Myocyte (in vitro differentiated cells): ENCODE measurements at regions not wholly inside any gene's neighbourhood (a gene's known extent, or its start where the extent isn't known, plus 50 kb on each side); places are given as distances from the start of the nearest gene placed in this dataset.
"Not testable (repeated sequence)": the region's sequence is repeated elsewhere in the genome, so short reads cannot be mapped to it uniquely, and the experiment has no call there.

ENCODE experiments used
- DNase-seq: peaks from one replicate; pipeline ENCODE4 v3.0.0-alpha.2; 2012; ENCODE audit warnings: low read depth

DNA sequence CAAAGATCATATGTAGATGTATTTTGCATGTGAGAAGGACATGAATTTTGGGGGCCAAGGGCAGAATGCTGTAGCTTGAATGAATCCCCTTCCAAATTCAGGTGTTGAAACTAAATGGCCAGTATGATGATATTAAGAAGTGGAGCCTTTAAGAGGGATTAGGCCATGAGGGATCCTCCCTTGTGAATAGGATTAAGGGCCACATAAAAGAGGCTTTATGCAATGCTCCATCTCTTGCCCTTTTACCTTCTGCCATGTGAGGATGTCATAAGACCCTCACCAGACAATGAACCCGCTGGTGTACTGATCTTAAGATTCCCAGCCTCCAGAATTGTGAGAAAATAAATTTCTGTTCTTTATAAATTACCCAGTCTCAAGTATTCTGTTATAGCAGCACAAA, 206.1 kb downstream of the YTHDC2 start:
- DNase-seq, result no peak

DNA sequence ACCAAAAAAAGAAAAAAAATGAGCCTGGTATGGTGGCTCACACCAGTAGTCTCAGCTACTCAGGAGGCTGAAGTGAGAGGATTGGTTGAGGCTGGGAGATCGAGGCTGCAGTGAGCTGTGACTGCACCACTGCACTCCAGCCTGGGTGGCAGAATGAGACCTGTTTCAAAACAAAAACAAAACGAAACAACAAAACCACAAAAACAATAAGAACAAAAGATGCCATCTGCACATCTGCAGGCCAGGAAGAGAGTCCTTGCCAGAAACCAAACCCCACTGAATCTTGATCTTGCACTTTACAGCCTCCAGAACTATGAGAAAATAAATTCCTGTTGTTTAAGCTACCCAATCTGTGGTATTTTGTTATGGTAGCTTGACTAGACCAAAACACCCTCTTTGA, 207.7 kb downstream of the YTHDC2 start:
- DNase-seq, result no peak

DNA sequence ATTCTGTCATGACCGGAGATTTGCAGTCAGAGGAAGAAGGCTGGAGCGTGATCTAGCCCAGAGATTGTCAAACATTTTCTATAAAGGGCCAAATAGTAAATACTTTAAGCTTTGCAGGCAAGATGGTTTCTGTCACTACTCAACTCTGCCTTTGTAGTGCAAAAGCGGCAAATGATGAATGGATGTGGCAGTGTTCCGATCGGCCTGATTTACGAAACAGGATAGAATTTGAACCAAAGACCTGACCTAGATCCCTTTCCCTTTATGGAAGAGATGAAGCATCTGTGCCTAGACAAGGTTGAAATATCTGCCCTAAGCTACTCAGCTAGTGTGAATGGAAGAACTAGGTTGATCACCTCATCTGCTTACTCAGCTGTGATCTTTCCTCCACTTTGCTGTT, 209.5 kb downstream of the YTHDC2 start:
- DNase-seq, result no peak

DNA sequence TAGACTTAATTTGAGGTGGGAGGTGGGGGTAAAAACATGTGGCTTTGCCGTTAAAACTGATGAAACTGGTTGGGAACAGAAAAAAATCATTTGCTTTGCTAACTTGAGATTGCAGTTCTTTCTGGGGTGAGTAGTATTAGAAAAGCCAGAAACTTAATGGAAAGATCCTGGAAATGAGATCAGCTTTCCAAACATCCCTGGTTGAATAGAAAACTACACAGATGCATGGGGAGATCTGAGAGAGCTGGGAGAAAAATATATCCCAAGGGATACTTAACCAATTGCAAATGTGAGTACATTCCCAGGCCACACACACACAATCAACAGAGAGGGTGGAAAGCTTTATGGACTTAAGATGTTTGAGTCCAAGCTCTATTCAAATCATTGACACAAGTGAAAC, 222.3 kb downstream of the YTHDC2 start:
- DNase-seq, result no peak

DNA sequence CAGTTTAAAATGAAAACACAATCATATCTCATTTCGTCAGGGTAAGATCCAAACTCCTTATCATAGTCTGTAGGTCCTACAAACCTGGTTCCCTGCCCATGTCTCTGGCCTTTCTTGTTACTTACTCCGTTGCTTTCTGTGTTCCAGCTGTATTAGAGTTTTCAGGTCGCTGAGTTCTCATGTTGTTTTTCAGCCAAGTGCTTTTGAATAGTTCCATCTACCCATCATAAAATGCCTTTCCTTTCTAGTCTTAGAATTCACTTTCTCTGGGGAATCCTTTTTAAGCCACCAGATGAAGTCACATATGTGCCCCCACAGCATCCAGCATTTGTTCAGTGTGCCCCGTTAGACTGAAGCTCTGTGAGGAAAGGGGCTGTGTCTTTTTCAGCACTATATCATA, 228.7 kb downstream of the YTHDC2 start:
- DNase-seq, result no peak

DNA sequence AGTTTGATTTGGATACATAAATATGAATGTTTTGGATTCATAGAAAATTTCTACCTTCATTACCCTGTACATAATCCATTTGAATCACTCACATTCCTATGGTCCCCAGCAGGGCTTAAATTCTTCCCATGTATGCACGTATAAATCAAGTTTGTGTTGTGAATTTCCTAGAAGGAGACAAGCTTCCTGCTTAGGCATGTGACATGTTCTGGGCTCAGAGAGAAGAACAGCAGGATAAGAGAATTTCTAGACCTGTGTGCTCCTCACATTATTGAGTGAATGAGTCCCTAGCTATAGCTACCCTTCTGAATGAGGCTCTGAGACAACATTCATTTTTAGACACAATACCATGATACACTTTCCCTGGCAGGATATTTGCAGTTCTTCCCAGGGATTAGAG, 229.1 kb downstream of the YTHDC2 start:
- no peak for DNase-seq

DNA sequence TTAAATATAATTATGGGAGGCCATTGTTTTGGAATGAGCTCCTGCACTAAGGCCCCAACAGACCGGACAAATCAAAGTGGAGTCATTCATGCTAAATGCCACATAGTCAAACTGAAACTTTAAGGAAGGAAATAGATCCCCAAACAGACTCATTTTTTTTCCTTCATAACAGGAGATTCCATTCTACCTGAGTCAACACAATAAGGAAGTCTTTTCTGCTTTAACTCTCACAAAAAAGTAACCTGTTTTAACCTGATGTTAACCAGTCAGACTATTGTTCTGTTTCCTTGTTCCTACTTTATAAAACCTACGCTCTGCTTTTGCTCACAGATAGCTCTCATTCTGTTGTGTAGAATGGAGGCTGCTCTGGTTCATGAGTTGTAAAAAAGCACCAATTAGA, 234.9 kb downstream of the YTHDC2 start:
- DNase-seq, result no peak

DNA sequence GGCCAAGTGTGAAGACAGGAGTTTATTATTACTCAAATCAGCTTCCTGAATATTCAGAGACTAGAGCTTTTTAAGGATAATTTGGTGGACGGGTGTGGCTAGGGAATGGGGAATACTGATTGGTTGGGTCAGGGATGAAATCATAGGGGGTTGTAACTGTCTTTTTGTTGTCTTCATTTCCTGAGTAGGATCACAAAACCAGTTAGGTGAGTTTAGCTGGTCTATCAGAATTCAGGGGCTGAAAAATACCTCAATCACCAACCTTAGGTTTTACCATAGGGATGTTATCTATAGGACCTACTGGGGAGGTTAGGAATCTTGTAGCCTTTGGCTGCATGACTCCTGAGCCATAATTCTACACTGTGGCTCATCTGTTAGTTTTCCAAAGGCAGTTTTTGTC, 235.8 kb downstream of the YTHDC2 start:
- DNase-seq, result no peak

DNA sequence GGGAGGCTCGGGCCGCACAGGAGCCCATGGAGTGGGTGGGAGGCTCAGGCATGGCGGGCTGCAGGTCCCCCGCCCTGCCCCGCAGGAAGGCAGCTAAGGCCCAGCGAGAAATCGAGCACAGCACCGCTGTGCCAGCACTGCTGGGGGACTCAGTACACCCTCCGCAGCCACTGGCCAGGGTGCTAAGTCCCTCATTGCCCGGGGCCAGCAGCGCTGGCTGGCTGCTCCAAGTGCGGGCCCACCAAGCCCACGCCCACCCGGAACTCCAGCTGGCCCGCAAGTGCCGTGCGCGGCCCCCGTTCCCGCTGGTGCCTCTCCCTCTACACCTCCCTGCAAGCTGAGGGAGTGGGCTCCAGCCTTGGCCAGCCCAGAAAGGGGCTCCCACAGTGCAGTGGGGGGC, 239.7 kb downstream of the YTHDC2 start:
- not testable (repeated sequence) for DNase-seq

DNA sequence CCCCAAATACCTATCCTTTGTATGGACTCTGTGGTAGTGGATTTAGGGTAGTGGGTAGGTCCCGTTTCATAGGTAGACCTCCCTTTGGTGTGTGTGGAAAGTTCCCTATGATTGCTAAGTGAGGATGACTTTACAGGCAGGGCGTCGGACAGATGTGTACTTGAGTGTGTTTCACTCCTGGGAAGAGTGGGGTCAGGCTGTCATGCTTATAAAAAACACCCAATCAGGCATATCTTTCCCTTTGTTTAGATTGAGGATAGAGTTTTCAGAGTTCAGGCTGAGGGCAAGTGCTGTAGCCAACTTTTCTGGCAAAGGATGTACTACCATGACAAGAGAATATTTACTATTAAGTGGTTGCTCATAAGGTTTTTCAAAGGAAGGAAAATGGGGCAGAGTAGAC, 242.0 kb downstream of the YTHDC2 start:
- DNase-seq, result no peak

DNA sequence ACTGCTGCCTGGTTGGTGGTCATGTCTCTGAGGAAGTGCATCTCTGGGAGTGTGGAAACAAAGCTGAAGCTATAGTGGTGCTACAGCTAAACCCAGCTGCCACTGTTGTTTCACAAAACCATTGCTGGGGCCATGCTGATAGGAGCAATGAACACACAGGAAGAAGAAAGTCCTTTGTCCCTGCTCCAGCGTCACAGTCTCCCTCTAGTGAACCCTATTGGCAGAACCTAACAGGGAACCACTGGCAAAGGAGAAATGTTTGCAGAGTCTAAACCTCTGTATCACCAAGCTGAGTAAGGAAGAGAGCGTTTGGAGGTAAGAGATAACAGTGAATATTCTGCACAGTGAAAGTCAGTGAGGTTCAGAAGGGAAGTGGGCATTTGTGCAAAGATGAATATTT, 244.0 kb downstream of the YTHDC2 start:
- DNase-seq, result no peak

DNA sequence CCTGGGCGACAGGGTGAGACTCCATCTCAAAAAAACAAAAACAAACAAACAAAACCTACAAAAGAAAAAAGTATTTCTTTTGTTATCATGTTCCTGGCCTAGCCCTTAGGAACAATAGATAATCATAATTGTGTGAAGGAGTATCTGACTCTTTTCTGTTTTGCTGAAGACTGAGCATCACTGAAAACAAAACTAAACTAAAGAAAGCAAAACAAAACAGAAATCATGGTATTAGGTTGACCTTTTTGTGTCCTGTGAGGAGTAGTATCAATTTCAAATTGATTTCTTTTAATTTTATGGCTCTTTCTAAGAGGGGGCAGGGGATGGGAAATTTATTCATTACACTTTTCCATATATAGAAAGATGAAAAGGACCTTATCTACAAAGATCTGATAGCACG, 246.0 kb downstream of the YTHDC2 start:
- DNase-seq, result no peak

DNA sequence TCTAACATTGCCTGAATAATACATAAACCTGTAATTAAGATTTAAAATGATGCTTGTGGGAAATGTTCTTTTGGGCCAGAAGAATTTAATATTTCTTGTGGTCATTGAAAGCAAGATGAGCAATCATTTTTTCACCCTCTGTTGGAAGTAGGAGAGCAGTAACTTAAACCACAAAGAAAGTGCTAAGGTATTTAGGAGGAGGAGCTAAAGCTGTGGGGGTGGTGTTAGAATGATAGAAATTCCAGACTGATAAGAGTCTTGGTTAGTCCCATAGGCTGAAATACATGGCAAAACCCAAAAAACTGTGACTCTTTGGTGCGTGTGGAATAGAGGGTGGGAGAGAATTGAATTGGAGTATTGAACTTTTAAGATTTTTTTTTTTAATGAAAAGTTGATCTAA, 247.0 kb downstream of the YTHDC2 start:
- no peak for DNase-seq

DNA sequence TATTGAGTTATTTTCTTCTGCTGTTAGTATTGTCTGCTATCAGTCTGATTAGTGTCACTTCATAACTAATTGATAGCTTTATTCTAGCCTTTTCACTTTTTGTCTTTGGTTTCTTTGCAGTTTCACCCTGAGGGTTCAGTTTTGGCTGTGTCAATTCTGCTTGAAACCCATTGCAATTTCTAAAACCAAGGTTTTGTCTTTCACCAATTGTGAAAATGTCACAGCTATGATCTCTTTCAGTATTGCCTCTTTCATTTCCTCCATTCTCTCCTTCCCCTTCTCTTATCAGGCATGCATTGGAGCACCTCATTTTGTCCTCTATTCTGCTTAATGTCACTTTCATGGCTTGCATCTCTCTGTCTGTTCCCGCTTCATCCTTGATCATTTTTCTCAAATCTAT, 248.1 kb downstream of the YTHDC2 start:
- DNase-seq, result no peak

DNA sequence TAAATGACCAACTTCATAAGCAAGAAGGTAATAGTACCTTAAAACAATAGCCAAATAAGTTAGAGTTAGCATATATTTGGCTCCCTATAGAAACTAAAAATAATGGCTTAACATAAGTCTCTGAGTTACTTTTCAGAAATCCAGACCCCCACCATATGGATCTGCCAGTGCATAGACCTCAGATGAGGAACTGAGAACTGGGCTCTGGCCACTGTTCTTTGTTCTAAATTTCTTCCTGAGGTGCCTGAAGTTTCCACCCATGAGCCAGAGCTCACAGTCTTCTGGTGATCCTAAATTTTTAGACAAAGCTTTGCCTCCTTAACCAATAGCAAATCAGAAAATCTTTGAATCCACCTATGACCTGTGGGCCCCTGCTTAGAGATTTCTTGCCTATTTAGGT, 250.9 kb downstream of the YTHDC2 start:
- no peak for DNase-seq

DNA sequence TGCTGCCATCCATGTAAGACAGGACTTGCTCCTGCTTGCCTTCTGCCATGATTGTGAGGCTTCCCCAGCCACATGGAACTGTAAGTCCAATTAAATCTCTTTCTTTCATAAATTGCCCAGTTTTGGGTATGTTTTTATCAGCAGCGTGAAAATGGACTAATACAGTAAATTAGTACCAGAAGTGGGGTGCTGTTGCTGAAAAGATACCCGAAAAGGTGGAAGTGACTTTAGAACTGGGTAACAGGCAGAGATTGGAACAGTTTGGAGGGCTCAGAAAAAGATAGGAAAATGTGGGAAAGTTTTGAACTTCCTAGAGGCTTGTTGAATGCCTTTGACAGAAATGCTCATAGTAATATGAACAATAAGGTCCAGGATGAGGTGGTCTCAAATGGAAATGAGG, 253.3 kb downstream of the YTHDC2 start:
- not testable (repeated sequence) for DNase-seq

DNA sequence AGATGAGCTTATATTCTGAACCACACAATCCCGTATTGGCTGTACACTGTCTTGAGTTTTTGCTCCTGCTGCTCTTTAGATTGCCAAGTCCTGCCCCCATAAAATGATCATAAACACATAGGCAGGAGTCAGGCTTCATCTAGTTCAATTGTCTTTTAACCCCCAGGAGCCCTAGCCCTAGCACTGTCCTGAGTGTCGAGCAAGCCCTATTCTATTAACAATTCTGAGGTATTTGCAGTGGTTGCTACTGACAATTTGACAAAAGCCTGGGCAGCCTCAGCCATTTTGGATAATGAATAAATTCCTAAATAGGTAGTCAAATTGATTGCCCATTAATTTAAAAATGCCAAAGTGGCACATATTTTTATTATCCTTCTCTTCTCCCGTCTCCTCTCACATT, 257.2 kb downstream of the YTHDC2 start:
- DNase-seq, result no peak

DNA sequence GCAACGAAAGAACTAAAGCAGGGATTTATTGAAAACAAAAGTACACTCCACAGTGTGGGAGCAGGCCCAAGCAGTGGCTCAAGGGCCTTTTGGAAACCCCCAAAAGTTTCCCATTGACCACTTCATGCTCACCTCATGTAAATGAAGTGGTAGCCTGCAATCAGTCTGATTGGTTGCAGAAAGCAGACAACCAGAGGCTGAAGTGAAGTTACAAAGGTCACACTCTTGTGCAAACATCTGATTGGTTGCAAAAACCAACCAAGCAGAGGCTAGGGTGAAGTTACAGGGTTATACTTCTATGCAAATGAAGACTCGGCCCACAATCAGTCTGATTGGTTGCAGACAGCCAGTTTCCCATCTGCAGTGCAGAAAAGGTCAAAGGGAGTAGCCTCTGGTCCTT, 258.0 kb downstream of the YTHDC2 start:
- no peak for DNase-seq

DNA sequence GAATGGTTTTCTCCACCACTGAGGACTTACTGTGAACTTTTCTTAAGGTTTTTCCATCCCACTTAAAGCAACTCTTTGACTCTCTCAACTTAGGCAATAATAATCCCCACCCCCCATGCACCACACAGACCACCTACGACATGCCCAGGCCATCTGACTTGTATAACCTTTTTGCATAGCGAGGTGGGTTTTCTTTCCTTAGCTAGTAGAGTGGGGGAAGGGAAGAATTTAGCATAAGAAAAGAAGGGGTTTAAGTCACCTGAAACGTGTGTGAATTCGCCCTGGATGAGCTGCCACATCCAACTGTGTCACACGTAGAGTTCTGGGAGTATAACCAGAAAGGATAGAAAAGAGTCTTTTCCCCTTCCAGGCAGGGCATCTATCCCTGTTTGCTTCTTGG, 262.7 kb downstream of the YTHDC2 start:
- no peak for DNase-seq

DNA sequence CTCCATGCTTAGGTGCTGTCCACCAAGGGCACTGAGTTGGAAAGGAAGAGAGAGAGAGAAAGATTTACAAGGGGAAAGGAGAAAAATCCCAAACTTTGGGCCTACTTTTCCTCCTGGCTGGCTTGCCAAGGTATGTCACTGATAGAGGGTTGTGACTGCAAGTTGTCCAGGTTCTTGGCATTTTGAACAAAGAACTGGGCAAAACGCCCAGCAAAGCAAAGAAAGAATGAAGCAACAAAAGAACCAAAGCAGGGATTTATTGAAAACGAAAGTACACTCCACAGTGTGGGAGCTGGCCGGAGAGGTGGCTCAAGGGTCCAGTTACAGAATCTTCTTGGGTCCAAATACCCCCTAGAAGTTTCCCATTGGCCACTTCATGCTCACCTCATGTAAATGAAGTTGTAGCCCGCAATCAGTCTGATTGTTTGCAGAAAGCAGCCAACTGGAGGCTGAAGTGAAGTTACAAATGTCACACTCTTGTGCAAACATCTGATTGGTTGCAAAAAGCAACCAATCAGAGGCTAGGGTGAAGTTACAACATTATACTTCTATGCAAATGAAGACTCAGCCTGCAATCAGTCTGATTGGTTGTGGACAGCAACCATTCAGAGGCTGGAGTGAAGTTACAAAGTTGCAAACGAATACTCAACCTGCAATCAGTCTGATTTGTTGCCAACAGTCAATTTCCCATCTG, 263.5 kb downstream of the YTHDC2 start:
- DNase-seq, result peak; percentile 0

DNA sequence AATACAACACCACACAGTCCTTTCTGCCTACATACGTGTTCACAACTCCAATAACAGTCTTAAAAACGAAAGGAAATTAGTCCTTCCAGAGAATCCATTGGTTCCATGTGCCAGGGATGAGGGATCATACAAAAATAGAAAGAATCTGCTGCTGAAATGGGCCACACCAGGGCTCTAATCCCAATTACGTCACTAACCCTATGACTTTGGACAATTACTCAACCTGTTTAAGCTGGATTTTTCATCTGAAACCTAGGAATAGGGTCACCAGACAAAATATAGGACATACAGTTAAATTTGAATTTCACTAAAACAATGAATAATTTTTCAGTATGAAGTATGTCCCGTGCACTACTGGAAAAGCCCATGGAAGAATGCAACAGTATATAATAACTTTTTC, 264.7 kb downstream of the YTHDC2 start:
- DNase-seq, result no peak

DNA sequence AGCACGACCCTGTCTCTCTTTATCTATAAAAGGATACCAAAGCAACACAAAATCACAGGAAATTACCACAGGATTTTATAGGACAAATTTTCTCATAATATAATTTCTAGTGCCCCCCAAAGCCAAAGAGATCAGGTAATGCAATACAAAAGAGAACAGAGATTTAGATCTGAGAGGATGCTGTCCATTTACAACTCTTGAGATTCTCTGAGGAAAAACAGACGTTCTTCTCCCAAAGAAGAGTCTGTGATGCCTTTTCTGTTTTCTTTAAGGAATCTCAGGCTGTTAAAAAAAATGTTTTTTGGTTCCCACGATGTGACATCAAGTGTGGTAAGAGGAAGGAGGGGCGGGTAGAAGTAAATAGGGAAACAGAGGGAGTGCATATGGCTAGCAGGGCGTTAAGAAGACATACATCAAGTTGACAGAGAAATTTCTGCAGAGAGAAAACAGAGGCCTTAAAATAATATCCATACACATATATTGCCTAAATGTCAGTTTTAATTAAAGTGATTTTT, 274.7 kb downstream of the YTHDC2 start:
- DNase-seq, result no peak

DNA sequence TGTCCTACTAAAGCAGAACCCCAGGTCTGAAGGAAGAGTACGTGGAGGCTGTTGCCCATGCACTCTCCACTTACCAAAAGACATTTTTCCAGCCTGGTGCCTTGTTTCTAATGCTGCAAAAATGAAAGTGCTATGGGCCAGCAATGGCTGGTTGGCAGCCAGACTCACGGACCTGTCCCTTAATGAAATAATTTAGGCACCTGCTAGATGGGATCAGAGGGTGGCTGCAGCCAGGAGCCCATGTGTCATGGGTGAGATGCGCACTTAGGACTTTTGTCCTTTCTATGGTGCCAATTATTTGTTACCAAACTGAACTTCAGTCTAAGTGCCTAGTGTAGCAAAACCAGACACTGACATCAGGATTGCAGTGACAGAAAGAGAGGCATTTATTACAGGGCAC, 276.3 kb downstream of the YTHDC2 start:
- DNase-seq, result no peak

DNA sequence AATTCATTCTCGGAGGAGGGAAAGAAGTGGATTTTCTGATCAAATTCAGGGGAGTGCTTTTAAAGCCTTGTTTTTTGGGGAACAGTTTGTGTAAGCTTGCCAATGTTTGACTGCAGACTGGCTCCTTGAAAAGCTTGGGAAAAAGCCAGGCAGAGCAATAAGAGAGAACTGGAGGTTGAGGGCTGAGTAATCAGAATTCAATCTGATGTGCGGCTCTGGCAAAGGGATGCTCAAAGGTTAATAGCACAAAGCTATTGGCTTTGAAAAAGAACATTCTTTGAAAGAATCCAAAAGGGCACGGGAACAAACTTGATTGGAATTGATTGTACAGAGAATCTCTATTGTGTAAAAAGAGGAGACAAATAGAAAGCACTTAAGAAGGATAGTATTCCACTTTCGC, 279.3 kb downstream of the YTHDC2 start:
- DNase-seq, result no peak
